Fibroblast of mammary gland (primary cell): ENCODE measurements at regions not wholly inside any gene's neighbourhood (a gene's known extent, or its start where the extent isn't known, plus 50 kb on each side); places are given as distances from the start of the nearest gene placed in this dataset.

Experiments
- DNase-seq: peaks from one replicate; pipeline ENCODE4 v3.0.0-alpha.2; 2010; ENCODE audit warnings: low read depth
- H3K4me3 ChIP-seq: 2 replicates; pipeline ENCODE4 v1.5.1; 2011; ENCODE audit warnings: low read depth, mild to moderate bottlenecking, low read length, moderate library complexity; ENCODE audit not compliant: control insufficient read depth
- TF ChIP-seq, protein P1 (sequence below): conservative IDR thresholded peaks from 2 replicates; pipeline ENCODE4 v1.5.1; 2011; ENCODE audit warnings: low read depth, low read length, inconsistent platforms; ENCODE audit not compliant: control insufficient read depth, insufficient read depth

DNA sequence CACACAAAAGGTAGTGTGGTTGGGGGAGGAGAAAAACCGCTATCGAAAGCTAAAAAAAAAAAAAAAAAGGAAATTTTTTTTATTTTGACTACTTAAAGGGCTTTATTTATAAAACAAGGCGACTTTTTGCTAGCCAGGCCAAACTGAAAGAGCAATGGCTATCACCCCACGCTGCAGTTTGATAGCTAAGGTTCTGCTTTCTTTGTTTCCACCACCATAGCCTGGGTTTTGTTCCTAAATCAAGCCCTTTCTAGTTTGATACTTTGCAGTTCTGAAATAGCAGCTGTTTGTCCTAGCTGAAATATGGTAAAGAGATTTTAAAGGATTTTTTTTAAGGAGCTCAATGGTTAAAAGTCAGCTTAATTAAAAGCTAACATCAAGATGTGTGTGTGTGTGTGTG lies 67.4 kb upstream of the ABCA12 start:
- TF ChIP-seq, protein P1, sequence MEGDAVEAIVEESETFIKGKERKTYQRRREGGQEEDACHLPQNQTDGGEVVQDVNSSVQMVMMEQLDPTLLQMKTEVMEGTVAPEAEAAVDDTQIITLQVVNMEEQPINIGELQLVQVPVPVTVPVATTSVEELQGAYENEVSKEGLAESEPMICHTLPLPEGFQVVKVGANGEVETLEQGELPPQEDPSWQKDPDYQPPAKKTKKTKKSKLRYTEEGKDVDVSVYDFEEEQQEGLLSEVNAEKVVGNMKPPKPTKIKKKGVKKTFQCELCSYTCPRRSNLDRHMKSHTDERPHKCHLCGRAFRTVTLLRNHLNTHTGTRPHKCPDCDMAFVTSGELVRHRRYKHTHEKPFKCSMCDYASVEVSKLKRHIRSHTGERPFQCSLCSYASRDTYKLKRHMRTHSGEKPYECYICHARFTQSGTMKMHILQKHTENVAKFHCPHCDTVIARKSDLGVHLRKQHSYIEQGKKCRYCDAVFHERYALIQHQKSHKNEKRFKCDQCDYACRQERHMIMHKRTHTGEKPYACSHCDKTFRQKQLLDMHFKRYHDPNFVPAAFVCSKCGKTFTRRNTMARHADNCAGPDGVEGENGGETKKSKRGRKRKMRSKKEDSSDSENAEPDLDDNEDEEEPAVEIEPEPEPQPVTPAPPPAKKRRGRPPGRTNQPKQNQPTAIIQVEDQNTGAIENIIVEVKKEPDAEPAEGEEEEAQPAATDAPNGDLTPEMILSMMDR, result no peak
- DNase-seq, result no peak
- H3K4me3 ChIP-seq, result no peak overlapping the region

DNA sequence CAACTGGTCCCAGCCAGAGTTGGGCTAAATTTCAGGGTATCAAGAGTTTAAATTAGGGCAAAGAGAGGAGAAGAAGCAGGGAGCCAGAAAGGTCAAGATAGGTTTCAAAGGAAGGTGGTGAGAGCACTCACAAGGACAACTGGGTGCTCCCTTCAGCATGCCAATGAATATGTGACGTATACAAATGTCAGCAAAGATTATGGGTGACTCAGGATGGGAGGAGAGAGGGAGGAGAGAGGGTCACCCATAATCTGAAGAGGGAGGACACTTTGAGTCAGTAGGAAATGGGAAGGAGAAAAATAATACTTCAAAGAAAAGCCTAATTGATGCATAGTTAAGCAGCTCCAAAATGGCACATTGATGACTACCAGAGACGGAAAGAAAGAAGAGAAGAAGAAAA lies 53.1 kb upstream of the ABCA12 start:
- TF ChIP-seq, protein P1, result no peak
- no peak for DNase-seq
- H3K4me3 ChIP-seq, result no peak overlapping the region

DNA sequence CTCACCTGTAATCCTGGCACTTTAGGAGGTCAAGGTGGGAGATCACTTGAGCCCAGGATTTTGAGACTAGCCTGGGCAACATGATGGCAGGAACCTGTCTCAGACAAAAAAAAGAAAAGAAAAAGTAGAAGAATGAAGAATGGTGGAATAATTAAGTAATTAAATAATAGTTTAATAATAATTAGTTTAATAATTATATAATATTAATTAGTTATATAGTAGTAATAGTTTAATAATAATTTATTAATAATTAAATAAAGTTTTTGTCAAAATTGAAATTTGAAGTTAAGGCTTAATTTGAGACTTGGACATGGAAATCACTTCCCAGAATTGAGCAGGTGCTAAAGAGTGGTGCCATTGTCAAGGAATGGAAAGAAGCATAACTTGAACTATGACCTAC lies 52.2 kb upstream of the ABCA12 start:
- no peak overlapping the region for H3K4me3 ChIP-seq
- TF ChIP-seq, protein P1, result no peak
- no peak for DNase-seq

DNA sequence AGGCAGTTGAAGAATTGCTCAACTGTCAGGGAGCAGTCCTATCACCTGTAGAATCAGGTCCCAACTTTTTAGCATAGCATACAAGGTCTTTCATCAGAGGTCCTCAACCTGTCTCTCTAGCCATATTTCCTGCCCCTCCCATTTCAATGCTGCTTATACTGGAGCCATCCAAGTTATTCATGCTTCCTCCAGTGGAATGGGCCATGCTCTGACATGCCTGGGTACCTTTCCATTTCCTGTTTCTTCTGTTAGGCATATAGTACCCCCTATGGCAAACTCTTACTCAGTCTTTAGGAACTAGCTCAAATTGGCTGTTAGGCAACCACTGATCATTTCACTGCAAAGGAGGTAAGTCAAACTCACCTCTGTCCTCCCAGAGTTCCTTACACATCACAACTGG lies 51.0 kb upstream of the ABCA12 start:
- TF ChIP-seq, protein P1, result no peak
- H3K4me3 ChIP-seq, result no peak overlapping the region
- DNase-seq, result no peak
